HG03097 (cell line): ENCODE measurements at regions not wholly inside any gene's neighbourhood (a gene's known extent, or its start where the extent isn't known, plus 50 kb on each side); places are given as distances from the start of the nearest gene placed in this dataset.

ENCODE experiments used
- ATAC-seq: cut with Tn5 transposase; IDR thresholded peaks from one replicate; pipeline ENCODE4 v1.9.1; 2021; ENCODE audit not compliant: unreplicated experiment, low FRiP score

DNA sequence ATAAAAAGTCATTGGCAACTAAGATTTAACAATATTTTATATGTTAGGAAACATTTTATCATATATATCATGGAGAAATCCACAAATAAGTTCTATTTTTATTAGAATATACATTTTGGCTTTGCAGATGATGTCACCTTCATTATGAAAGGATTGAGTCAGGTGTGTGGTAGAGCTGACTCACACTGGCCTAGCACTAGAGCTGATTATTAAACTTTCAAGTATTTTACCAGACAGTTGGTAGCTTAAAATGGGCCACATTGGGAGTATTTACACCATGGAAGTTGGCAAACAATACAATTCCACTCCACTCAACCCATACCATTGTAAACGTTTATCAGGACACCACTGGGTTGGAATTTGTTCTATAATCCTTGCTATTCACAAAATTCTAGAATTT, 1036.6 kb downstream of the TRHDE start:
- ATAC-seq, result no peak

DNA sequence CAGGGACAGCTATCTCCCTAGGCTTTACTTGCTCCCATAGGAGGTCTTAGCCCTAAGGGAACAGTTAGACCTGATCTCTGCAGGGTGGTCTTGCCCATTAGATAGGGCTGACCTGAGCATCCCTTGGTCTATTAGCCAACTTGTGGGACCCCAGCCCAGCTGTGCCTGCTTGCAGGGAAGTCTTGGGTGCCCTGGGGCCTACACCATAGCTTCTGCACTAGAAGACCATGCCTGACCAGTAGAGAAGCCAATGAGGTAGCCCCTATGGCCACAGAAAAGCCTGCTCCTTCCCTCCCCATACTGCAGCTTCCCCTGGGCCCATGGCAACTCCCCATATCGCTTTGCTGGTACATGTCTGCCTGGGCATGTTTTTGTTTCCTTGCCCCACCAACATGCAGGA, 1049.1 kb downstream of the TRHDE start:
- no peak for ATAC-seq

DNA sequence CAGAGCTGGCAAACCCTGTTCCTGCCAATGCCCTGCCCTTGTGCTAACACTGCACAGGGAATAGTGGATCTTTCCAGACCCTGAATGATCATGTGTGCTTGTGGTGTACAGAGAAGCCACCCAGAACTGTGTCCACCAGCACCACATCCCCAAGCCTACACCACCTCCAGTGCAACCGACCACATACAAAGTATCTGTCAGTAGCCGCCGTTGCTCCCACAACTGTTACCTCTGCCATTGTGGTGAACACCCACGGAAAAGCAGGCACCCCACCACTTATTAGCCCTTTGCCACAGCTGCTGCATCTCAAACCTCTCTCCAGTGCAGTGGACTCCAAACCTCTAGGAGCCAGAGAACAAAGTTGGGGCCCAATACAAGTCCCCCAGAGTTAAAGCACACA, 1049.6 kb downstream of the TRHDE start:
- no peak for ATAC-seq

DNA sequence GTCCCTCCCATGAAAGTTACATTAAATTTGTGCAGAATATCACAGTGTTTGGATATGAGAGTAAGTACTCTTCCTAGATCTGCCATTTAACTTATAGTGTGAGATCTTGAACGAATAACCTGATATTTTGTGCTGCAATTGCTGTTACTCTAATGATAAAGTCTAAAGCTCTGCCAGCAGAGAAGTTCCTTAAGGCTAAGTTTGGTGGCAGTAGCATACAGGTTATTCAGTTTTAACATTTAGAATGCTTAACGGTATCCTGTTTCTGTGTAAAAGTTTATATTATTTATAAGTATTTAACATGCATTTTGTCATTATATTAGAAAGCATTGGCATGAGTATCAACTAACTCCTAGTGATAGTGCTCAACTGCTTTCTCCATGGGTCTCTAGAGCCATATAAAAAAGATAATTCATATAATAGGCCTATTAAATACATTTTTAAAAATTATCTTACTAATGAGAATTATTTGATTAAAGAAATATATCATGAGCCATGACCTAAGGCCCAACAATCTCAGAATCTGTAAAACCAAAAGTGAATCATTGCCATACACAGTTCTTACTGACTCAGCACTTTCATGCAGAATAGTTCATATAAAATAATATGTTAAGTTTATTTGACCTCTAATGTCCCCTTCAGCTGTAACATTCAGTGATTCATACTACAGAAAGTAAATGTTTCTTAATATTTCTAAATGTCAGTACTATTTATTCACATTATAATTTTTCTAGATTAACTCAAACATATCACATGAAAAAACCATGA, 1058.6 kb downstream of the TRHDE start:
- no peak for ATAC-seq

DNA sequence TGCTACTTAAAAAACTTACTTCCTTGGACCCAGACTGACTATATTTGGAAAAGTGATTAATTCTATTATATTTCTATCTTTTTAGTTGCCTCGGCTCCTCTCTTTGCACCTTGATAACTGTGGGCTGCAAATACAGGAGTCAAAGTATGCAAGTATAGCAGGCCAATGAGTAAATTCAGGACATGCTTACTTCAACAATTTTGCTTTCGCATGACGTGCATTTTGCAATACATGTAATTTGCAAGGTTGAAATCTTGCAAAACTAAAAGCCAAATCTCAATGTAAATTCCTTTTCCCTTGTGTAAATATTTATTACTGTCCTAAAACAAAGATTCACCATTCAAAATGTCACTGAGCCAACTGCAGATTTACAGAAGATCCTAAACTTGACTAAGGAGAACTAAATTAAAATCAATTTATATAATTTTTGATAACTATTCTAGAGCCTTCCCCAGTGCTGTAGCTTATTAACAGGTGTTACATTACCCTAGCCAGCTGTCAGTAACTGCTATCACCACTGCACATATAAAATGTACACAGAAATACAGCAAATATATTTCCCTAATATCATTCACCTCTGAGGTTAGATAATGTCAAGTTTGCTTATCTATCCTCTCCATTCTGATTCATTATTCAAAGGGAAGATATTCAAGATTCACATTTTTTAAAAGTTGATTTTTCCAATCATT, 1069.5 kb downstream of the TRHDE start:
- ATAC-seq, result no peak

DNA sequence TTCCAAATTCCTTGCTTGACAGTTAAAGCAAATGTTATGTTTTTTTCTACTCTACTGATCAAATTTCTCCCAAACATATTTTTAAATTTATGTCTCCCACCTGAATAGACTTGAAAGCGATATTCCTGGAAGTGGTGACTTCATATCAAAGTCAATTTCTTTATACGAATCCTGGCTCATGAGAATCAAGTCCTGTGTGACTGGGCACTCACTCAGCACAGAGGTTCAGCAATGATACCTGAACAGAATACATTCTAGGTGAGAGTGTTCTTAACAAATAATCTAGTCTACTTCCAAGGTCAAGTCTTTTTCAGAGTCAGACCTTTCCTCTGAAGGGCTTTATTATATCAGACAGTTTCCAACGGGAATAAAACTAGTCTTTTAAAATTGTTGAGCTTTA, 1070.6 kb downstream of the TRHDE start:
- ATAC-seq, result no peak

DNA sequence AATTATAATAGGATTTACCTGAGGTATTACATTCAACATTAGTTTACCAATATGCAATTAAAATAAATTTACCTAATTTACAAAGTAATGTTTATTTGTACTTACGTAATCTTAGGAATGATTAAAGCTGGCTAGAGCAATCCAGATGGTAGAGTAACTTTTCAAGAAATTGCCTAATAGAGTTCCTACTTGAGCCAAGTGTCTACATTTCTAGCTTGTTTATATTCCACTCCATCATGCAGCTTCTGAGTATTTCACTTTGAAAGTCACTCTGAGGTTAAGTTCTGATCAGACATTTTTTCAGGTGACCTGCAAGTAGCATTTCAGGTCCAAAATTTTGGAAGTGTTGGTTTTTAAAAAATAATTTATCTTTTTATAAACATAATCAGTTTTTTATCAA, 1080.7 kb downstream of the TRHDE start:
- ATAC-seq, result no peak

DNA sequence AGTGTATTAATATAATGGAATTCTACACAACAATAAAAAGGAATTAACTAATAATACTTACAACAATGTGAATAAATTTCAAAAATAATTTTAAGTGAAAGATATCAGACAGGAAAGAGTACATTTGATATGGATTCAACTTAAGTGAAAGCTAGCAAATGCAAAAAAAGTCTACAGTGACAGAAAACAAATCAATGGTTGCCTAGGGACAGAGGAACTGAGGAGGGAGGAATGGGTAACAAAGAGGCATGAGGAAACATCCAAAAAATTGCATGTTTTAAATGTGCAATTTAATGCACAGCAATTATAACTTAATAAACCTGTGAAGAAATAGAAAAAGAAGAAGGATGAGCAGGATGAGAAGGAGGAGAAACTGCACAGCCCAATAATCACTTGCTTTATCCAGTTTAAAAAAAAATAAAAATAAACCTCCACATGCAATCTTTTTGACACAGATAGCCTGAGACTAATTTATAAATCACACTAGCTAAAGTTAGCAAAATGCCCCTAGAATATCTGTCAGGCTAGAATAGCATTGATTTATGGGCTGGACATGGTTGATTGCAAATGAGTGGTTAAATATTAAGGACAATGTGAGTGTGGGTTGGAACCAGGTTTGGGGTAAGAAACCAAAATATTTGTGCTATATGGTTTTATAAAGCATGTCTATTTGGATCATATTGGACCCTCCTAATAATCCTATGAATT, 1089.1 kb downstream of the TRHDE start:
- ATAC-seq, result no peak

DNA sequence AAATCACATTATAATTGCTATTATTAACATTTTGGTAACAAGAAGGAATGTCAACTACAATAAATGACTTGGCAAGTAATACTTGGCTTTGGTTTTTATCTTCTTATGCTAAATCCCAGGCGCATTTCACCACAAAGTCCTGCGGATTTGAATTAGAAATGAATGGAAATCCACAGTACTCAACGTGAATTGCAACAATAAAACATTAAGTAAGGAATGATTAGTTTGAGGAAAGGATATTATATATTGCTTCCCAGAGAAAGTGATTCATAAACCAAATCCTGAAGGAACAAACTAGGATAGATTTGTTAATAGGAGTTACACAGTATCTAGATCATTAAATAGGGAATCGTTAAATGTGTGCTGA, 1089.7 kb downstream of the TRHDE start:
- no peak for ATAC-seq

DNA sequence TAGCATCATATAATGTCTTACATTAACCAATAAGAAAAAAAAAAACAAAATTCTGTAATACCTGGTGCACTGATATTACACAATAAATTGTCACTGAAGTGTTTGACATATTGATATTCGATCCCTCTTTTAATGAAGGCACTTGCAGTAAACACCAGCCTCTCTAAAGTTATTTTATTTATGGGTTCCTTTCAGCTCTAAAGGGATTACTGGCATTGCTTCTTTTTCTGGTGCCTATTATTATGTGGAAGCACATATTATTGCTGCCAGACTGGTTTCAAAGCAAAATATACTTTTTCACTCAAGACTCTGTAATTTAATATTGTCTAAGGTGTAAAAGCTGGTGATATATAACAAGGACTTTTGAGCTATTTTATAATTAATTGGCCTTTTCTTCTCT, 1090.5 kb downstream of the TRHDE start:
- no peak for ATAC-seq

DNA sequence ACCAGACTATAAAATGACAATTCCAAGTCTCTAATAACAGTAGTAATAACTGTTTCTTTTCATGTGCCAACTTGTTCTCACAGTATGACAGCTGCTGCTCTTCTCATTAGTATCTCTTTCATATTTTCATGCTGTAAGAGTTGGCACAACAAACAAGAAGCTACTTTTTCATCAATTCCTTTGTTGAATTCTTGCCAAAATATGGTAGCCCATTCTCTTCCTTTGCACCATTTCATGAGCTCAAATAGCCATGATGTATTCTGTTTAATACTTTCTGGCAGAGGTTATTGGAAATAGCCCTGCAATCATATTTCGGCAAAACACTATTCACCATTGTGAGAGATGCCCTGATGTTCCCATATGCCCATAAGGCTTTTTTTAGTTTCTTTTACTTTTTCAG, 1100.7 kb downstream of the TRHDE start:
- no peak for ATAC-seq

DNA sequence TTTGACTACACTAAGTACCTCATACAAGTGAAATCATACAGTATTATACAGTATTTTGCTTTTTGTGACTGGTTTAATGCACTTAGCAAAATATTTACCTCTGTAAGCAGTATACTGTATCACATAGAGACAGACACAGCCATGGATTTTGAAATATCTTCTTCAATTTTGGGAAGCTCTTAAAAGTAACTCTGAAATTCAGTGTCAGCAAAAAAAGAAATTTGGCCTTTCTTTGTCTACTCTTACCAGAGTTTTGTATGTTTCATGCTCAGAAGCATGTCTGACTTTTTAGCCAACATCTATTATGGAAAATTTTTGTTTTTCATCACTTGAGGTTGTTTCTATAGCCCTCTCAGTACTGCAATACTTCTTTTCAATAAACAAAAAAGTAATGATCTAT, 1102.2 kb downstream of the TRHDE start:
- ATAC-seq, result no peak

DNA sequence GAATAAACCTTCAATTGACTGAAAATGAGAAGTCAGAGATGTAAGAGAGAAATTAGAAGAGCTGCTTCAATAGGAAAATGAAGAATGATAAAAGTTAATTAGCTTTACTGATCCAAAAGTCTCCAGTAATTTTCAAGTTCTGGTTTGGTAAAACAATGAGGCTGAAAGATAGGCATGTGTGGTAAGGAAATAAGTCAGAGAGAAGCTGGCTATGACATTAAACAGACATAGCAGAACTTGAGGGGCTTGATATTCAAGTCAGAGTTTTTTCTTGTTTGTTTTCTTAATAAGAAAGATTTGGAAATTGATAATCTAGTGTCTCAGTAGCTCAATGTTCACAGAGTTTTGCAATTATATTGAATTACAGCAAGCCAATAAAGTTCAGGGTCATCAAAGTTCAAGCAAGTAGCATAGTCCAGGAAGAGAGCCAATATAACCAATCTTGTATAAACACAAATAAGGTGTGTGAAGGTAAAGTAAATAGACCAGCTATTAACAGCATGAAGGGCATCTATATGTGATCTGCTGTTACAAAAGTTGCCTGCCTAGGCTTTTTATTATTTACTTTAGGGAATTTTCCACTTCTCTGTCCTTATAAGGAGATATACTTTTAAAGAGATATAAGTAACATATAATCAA, 1111.5 kb downstream of the TRHDE start:
- ATAC-seq, result no peak

DNA sequence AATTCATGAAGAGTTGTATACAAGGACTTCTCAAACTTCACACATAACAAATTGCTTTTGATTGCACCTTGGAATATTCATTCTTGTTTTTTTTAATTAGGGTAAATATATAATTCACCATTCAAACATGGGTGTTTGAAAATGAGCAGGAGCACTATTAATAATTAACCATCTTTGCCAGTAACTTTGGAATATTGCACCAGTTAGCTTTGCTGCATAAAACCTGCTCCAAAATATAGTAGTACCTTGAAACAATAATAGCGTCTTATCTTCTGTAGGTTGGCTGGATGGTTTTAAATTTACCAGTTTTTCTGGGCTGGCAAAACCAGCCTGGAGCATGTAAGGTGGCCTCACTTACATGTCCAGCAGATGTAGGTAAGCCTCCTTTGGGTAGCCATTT, 1112.4 kb downstream of the TRHDE start:
- ATAC-seq, result no peak

DNA sequence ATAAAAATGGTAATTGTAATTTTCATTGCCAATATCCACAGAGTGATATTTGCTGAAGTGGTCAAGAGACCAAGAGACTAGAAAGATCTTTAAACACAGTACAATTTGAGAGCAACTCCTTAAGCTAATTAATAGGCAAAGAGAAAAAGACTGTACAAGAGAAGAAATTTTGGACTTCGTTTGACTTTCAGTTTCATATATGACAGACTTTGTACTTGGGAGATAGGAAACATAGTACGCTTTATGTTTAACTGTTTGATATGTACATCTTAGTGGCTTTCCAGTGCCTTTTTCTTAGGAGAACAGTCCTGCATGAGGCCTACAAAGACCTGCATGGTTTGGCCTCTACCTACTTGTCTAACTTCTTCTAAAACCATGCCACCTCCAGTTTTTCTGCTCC, 1118.1 kb downstream of the TRHDE start:
- ATAC-seq, result no peak

DNA sequence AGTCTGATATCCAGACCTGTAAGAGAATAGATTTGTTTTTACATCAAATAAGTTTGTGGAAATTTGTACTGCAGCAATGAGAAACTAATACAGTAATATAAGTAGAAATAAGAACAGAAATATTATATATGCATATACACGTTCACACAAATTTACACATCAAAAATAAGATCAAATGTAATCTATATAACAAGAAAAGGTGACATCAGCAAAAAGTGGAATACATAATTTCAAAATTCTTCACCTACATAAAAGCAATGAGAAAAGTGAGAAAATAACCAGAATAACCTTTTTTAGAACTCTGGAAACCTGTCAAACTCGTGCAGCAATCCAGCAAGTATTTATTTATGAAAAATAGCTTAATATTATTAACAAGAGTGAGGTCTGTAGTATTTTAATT, 1124.6 kb upstream of the ATXN7L3B start:
- no peak for ATAC-seq

DNA sequence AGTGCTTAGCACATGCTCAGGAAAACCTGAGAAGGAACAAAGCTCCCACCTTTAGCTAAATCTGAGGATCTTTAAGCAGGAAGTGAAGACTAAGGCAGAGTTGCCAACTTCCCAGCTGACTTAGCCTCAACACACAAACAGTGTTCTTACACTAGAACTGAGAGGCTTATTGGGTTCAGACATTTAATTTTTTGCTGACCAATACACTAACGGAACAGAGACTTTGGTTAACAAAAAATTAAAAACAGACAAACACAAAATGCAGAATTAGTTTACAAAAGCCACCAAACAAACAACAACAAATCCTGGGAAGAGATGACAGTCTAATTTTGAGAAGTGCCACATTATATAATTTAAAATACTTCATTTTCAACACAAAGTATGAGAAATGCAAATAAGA, 1123.7 kb upstream of the ATXN7L3B start:
- ATAC-seq, result no peak

DNA sequence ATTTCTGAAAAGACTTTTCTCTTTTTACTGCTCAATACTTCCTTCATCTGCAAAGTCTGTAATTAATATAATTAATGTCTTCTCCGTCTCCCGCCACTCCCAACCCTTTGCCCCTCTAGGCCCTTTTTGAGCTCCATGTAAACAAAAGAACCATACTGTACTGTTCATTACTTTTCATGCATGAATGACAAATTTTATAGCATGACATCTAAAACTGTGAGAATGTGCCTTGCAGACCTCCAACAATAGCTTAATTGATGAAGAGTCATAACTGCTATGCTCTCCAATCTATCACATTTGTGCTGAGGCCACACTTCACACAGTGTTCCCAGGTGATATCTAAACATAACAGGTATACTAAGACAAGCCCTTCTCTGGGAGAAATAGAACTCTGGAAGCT, 1122.7 kb upstream of the ATXN7L3B start:
- ATAC-seq, result no peak

DNA sequence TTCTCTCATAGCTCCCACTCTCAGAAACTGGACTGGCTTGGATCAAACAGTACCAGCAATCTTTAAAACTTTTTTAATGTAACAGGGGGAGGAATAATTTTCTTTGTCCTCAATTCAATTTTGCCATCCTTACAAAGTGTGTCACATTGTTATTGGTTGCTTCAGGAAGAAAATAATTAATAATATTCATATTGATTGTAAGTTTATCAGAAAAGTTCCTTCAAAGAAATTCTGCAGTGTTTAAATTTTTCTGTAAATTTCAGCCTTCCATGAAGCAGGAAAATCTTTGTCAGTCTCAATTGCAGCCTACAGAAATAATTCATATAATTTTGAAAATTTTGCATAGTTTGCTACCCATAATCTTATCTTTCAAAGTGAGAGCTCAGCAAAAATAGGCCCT, 1119.1 kb upstream of the ATXN7L3B start:
- ATAC-seq, result no peak

DNA sequence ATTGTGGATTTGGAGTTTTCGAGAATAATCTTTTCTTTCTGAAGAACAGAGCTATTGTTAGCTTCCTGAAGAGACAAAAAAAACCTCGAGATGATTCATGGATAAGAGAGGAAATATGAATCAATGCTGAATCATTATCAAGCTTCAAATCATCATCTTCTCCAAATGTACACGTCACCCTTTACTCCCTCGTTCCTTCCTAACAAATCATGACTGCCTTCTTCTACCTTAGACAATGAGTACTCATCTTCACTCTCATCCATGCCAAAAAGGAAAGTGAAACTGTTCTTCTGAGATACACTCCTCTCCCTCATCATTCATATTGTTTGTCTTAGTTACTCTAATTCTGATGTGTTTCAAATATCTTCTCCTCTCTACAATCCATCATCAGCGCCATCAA, 1115.8 kb upstream of the ATXN7L3B start:
- peak; percentile 74 for ATAC-seq

DNA sequence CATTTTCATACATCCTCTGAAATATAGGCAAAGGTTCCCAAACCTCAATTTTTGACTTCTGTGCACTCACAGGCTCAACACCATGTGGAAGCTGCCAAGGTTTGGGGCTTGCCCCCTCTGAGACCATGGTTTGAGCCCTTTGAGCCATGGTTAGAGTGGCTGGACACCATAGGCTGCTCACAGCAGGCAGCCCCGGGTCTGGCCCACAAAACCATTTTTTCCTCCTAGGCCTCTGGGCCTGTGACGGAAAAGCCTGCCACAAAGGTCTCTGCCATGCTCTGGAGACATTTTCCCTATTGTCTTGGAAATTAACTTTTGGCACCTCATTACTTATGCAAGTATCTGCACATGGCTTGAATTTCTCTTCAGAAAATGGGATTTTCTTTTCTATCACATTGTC, 1113.2 kb upstream of the ATXN7L3B start:
- ATAC-seq, result no peak
